Retinal pigment epithelial cell (primary cell): ENCODE measurements at regions not wholly inside any gene's neighbourhood (a gene's known extent, or its start where the extent isn't known, plus 50 kb on each side); places are given as distances from the start of the nearest gene placed in this dataset.
"Not testable (repeated sequence)": the region's sequence is repeated elsewhere in the genome, so short reads cannot be mapped to it uniquely, and the experiment has no call there.

Experiments used
- DNase-seq: peaks from one replicate; pipeline ENCODE4 v3.0.0-alpha.2; 2010; ENCODE audit warnings: low read depth
- H3K4me3 ChIP-seq: 2 replicates; pipeline ENCODE4 v1.5.1; 2011; ENCODE audit warnings: mild to moderate bottlenecking, low read length, control low read depth, moderate library complexity
- CTCF ChIP-seq: conservative IDR thresholded peaks from 2 replicates; pipeline ENCODE4 v1.5.1; 2011; ENCODE audit warnings: low read depth, low read length, control low read depth, inconsistent platforms

GRCh38 chr1:145553795-145554194, 54.0 kb upstream of the GPR89A start:
- DNase-seq, H3K4me3 ChIP-seq: not testable (repeated sequence)

GRCh38 chr1:145545055-145545454, 62.7 kb upstream of the GPR89A start:
- no peak overlapping the region for H3K4me3 ChIP-seq
- TF ChIP-seq CTCF, result no peak
- DNase-seq, result no peak

- H3K4me3 ChIP-seq, result not testable (repeated sequence)
- peak; percentile 1 for DNase-seq
Measured at GRCh38 chr1:145541685-145542084, 66.1 kb upstream of the GPR89A start.

- H3K4me3 ChIP-seq, result not testable (repeated sequence)
- DNase-seq, result peak; percentile 15
Measured at GRCh38 chr1:145541246-145541645, 66.5 kb upstream of the GPR89A start.

GRCh38 chr1:145538118-145538882, 69.5 kb upstream of the GPR89A start:
- DNase-seq, H3K4me3 ChIP-seq: not testable (repeated sequence)

- not testable (repeated sequence) for H3K4me3 ChIP-seq
- DNase-seq, result peak; percentile 0
Measured at GRCh38 chr1:145537003-145537402, 70.8 kb upstream of the GPR89A start.

GRCh38 chr1:145535461-145535860, 72.3 kb upstream of the GPR89A start:
- peak; percentile 71 for DNase-seq
- H3K4me3 ChIP-seq, result not testable (repeated sequence)

- not testable (repeated sequence) for DNase-seq, H3K4me3 ChIP-seq
Measured at GRCh38 chr1:145528068-145528564, 79.7 kb upstream of the GPR89A start.

GRCh38 chr1:145520159-145520558, 87.6 kb upstream of the GPR89A start:
- not testable (repeated sequence) for H3K4me3 ChIP-seq, DNase-seq

GRCh38 chr1:145519302-145519701, 88.5 kb upstream of the GPR89A start:
- not testable (repeated sequence) for H3K4me3 ChIP-seq, DNase-seq

- H3K4me3 ChIP-seq, result not testable (repeated sequence)
Measured at GRCh38 chr1:145513017-145513416, 87.6 kb upstream of the NBPF20 start.

GRCh38 chr1:145508053-145508452, 82.7 kb upstream of the NBPF20 start:
- H3K4me3 ChIP-seq, DNase-seq: not testable (repeated sequence)

More at GRCh38 chr1:145513017-145513416, 87.6 kb upstream of the NBPF20 start:
- not testable (repeated sequence) for DNase-seq

GRCh38 chr1:145505663-145506647, 80.6 kb upstream of the NBPF20 start:
- DNase-seq, H3K4me3 ChIP-seq: not testable (repeated sequence)

GRCh38 chr1:145504834-145505413, 79.5 kb upstream of the NBPF20 start:
- not testable (repeated sequence) for H3K4me3 ChIP-seq, DNase-seq

GRCh38 chr1:145504310-145504709, 78.9 kb upstream of the NBPF20 start:
- DNase-seq, H3K4me3 ChIP-seq: not testable (repeated sequence)

- not testable (repeated sequence) for H3K4me3 ChIP-seq, DNase-seq
Measured at GRCh38 chr1:145500251-145500650, 74.8 kb upstream of the NBPF20 start.

GRCh38 chr1:145495077-145495871, 69.9 kb upstream of the NBPF20 start:
- not testable (repeated sequence) for H3K4me3 ChIP-seq, DNase-seq
